GM19324 (cell line): ENCODE measurements at regions not wholly inside any gene's neighbourhood (a gene's known extent, or its start where the extent isn't known, plus 50 kb on each side); places are given as distances from the start of the nearest gene placed in this dataset.
"Not testable (repeated sequence)": the region's sequence is repeated elsewhere in the genome, so short reads cannot be mapped to it uniquely, and the experiment has no call there.

Source experiments
- ATAC-seq: cut with Tn5 transposase; IDR thresholded peaks from one replicate; pipeline ENCODE4 v1.9.1; 2021; ENCODE audit warnings: mild to moderate bottlenecking, moderate library complexity; ENCODE audit not compliant: unreplicated experiment, low FRiP score

DNA sequence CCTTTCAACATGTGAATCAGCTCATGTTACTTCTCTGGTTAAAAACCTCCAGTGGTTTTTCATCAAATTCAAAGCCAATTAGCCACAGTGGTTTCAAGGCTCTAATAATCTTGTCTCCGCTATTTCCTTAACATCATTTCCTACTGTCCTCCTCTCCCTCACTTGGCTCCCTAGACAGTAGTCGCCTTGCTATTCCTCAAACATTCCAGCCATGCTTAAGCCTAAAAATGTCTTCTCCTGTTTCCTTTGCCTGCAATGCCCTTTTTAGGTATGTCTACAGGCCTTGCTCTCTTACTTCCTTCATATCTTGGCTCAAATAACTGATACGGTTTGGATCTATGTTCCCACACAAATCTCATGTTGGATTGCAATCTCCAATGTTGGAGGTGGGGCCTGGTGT, 779.4 kb upstream of the LRRN3 start:
- ATAC-seq: no peak

DNA sequence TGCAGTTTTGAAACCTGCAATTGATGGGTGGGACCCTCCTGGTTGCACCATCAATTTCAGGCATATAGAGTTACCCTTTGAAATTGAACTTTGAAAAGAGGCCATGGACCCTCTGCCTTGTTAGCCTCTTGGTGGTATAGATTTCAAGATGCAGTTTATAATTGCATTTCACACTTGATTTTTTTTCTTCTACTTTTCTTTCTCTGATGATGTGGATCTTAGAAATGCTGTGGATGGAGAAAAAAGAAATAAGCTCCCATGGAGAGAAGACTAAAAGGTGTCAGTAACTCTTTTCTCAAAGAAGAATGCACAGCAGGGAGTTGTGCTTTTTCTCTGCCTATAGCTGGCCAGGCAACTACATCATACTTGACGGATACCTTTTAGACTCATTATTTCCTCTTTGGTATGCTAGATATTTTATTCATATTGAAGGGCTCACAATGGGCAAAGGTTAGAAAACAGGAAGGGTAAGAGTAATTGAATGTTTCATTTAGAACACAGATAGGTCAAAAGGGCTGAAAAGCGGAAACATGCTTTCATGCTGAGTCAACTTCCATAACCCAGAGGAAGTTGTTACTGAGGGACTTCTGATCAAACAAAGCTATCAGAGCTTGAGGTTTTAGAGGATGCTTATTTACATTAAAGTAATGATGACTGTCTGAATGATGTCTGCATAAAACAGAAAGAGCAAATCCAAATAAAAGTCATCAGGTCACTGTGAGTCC, 773.2 kb upstream of the LRRN3 start:
- ATAC-seq: no peak

DNA sequence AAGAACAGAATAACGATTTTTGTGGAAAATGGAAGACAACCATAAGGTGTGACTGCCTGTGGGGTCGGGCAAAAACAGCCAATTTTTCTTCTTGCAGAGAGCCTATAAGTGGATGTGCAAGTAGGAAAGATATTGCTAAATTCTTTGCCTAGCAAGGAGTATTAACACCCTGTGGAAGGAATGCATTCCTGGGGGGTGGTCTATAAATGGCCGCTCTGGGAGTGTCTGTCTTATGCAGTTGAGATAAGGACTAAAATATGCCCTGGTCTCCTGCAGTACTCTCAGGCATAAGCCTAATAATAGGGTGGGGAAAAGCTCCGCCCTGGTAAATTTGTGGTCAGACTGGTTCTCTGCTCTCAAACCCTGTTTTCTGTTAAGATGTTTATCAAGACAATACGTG, 770.6 kb upstream of the LRRN3 start:
- not testable (repeated sequence) for ATAC-seq

DNA sequence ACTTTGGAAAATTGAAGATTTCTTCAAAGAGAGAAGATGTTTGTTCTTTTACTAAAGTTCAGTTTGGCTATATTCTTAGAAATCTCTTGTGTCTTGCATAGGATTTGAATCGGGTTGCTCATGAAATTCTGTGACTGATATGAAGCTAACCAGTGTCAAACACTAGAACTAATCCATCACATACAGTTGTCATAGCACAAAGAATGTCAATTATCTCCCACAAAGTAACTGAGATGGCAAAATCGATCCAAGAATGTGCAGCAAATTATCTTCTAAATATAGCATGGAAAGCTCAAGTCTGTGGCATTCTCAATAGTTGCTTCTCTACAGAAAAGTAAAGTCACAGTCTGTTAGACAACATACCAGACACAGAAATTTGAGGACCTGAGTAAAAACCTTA, 768.1 kb upstream of the LRRN3 start:
- no peak for ATAC-seq

DNA sequence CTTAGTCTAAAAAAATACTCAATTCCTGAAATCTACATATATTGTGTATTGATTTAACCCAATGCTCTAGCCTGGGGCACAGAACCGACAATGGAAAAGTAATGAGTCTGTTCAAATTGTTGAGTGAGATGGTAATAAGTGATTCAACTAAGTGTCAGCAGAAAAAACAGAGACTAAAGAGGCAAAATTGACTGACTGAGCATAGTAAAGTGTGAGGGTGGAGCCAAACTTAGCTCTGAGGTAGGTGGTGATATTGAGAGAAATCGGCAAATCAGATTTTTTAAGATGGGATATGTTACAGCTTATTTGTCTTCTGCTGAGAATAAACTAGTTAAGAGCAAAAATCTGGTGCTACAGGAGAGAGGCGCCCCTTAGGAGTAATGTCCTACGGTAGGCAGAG, 764.0 kb upstream of the LRRN3 start:
- no peak for ATAC-seq

DNA sequence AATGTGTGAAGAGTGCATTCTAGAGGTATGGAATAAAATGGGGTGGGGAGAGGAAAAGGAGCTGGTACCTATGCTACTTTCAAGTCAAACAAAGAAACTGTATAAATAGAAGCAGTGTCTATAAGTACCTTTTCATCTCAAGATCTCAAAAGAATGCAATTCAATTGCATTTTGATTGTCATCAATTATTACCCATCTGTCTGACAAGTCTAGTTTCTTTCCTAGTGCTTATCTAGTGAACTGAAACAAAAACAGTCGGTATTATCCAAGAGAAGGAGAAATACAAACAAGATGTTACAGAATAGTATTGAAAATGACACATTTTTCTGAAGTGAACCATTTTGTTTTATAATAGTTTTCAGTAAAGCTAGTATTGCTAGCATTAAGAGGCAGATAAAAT, 754.5 kb upstream of the LRRN3 start:
- ATAC-seq: no peak

DNA sequence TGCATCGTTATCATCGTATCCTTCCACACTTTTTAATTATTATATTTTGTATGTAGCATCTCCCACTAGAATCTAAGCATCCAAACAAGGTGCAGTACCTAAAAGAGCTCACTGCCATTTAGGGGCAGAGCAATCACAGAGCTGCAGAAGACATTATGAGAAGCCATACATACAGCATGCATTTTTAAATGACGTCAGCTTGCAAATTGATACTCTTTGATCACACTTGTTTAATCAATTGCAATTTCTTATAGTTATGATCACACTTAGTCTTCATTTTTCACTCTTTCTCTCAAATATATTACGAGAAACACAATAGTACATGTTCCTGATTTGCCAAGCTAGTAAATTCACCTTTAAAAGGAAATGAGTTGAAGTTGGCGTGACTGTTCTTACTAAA, 753.3 kb upstream of the LRRN3 start:
- no peak for ATAC-seq

DNA sequence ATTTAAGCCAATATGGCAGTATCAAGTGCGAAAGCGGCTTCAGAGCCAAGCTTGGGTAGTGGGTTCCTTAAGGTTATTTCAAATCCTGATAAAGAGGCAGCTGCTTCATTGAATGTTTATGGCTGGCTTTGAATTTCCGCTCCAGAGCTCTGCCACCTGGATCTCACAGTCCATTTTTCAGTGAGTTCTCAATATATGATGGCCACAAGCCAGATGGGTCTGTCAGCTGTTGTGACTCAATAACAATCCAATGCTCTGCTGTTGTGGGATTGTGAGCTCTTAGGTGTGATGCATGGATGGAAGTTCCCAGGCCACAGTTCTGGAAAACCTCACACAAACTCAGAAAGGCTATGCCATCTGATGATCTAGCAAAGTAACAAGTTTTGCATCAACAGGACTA, 743.8 kb upstream of the LRRN3 start:
- ATAC-seq: no peak

DNA sequence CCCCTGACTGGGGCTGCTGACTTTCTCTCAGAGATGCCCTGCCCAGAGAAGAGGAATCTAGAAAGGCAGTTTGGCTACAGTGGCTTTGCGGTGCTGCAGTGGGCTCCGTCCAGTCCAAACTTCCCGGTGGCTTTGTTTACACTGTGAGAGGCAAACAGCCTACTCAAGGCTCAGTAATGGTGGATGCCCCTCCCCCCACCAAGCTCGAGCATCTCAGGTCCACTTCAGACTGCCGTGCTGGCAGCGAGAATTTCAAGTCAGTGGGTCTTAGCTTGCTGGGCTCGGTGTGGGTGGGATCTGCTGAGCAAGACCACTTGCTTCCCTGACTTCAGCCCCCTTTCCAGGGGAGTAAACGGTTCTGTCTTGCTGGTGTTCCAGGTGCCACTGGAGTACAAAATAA, 734.5 kb upstream of the LRRN3 start:
- no peak for ATAC-seq

DNA sequence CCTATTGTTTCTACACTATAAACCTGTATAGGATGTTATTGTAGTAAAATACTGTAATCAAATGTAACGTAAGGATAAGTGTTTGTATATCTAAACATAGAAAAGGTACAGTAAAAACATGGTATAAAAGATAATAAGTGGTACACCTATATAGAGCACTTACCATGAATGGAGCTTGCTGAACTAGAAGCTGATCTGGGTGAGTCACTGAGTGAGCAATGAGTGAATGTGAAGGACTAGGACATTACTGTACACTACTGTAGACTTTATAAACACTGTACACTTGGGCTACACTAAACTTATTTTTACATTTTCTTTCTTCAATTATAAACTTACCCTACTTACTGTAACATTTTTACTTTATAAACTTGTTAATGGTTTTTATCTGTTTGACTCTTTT, 732.9 kb upstream of the LRRN3 start:
- no peak for ATAC-seq

DNA sequence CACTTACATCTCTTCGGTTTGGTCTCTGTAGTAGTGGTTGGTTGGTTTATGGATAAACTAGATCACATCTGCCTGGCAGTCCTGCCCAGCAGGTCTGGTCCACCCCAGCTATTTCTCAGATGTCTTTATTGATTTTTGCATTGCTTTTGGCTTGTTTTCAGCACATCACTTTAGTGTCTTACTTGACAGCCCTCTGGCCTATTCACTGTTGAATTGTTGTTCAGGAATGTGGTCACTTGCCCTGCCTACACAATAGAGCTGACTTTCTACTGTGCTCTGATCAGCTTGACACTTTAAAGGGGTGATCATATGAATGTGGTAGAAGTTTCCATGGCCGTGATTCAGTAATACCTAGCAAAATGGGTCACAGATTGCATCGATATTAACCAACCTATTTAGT, 719.2 kb upstream of the LRRN3 start:
- ATAC-seq: no peak

DNA sequence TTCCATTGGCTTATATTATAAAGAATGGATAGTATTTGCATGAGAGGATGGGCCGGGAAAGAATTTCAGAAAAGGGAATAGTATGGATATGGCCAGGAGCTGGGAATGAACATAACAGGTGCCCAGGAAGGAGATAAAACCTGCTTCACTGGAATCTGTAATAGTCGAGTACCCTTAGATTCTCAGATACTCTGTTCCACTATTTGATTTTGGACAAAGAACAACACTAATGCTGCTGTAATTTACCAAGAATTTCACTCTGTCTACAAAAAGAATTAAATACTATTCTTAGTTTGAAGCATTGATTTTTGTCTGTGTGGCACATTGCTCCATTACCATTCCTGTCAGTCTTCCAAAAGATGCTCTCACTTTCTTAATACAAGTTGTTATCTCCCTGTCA, 718.2 kb upstream of the LRRN3 start:
- no peak for ATAC-seq

DNA sequence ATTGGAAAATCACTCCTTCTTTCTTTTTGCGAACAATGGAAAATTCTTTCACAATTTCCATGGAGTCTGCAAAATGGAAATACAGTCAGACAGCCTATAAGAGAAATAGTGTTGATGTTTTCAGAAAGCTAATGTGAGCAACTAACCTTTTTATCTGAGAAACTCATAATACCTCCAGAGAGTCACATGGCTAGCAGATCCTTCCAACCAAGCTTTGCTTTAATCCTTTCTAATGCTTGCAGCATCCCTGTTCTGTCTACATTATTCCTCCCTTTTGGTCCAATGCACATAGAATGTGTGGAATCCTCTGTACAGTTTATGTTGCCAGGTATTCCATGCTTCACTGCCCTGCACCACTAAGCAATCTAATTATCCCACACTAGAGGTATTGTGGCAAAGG, 717.5 kb upstream of the LRRN3 start:
- no peak for ATAC-seq

DNA sequence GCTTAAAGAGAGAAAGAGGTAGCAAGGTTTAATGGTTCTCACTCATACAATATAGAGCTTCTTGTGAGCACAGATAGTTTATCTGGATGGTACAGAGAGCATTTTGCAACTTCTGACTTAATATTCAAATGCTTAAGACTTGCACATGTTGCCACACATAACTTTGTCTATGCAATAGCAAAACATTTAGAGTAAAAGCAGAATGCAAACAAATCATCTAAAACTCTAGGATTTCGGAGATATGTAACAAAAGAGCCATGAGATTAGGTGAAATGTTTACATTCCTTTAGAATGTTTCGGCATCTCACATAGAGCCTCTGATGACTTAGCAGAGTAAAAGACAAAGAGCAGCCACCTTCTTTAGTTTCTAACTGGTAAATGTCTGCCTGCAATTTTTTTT, 717.1 kb upstream of the LRRN3 start:
- no peak for ATAC-seq

DNA sequence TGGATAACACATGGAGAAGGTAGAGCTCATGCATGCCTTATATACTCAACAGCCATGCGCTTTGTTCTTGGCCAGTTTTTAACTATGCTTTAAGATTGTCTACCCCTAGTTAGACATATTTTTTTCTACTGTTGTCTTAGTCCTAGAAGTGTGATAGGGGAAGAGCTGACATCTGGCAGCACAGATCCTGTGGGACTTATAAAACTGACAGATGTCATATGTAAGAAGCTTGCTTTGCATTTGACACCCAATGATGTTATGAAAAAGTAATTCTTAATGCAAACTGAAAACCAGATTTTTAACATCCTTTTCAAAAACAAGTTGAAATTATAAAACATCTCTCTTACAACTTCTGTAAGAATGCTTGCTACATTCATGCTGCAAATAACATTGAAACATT, 715.9 kb upstream of the LRRN3 start:
- no peak for ATAC-seq

DNA sequence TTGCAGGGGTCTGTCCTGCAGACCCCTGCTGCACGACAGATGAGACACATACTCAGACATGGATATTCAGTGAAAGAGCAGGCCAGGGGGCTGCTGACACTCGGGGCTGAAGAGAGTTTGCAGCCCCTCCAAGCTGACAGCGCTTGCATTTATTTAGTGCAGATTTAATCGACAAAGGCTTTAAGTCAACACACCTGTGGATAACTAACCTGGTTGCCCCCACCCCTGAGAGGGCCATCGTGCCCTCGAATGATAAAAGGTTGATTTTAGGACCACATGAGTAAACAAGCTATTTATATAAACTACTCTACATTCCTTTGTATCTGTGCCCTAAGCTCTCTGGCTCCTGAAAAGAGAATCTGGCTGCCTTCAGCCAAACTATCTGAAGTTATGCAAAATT, 708.2 kb upstream of the LRRN3 start:
- ATAC-seq: no peak

DNA sequence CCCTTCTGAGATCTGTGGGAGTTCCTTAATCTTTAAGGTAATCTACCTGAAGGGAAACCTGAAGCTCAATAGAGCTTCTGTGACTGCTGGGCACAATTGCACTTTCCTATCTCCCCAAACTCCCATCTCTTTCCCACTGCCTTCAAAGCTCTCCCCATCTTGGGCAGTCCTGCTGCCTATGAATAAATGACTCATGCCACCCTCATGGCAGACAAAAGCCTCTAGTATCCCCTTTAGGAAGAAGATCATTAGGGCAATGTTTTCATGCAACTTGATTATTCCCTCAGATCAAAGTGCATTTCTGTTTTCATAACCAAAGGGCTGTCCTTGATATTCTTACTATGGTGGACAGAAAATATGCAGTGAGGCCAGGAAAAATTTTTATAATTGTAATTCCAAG, 704.9 kb upstream of the LRRN3 start:
- ATAC-seq: no peak

DNA sequence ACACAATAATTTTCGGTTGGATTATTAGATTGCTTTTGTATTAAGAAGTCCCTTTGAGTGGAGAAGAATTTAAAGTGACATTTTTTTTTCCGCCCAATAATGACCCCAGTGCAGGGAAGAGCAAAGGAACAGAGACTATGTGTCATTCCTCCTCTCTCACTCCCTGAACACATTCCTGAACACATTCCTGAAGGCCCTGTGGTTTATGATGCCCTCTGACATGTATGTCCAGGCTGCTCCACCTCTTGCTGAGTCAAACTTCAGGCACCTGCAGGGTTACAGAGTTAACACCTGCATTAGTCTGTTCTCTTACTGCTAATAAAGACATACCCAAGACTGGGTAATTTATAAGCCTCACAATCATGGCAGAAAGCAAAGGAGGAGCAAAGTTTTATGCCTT, 704.0 kb upstream of the LRRN3 start:
- ATAC-seq: no peak

DNA sequence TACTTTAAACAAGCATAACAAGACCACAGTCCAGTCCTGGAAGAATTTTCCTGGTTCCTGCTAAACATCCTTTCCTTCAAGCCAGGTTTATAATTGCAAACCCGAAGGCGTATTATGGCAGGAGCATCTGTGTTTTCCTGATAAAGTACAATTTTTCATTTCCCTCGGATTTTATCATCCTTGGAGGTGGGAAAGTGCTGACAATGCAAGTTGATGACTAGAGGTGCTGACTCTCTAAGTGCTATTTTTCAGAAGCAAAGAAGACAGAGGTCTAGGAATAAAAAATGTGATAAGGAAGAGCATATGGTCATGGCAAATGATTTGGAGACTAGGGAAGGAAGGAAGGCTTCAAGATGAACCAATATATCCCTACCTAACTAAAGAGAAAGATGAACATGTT, 703.2 kb upstream of the LRRN3 start:
- ATAC-seq: no peak

DNA sequence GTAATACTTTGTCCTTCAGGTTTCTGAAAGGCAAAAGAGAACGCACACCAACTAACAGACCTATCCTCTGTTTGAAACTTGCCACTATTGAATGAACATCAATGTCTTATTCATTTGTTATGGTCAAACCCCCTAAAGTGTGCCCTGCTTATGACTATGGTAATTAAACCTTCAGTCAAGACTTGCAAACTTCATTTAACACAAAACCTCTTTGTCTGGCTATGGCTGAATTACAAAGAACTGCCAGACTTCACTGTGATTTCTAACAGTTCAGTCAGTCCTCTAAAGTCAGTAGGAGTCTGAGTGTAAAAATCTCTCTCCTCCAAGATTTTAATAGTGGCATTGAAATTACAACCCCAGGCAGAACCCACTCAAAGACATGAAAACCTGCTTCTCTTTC, 702.5 kb upstream of the LRRN3 start:
- no peak for ATAC-seq

DNA sequence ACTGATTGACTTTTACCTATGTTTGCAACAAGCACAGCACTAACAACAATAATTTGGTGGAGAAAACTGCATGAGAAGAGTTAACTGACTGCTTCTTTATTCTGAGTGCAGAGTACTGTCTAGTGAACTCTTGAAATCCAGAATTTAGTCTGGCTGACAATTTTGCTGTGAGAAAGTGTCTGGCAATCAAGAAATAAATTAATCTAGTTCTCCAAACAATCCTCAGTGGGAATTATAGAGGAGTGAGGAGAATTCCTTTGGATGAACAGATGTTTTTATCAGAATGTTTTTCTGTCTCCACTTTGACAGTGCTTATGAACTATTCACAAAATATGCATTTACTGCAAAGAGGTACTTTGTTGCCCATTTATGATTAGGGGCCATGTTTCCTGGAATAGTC, 694.9 kb upstream of the LRRN3 start:
- ATAC-seq: no peak

DNA sequence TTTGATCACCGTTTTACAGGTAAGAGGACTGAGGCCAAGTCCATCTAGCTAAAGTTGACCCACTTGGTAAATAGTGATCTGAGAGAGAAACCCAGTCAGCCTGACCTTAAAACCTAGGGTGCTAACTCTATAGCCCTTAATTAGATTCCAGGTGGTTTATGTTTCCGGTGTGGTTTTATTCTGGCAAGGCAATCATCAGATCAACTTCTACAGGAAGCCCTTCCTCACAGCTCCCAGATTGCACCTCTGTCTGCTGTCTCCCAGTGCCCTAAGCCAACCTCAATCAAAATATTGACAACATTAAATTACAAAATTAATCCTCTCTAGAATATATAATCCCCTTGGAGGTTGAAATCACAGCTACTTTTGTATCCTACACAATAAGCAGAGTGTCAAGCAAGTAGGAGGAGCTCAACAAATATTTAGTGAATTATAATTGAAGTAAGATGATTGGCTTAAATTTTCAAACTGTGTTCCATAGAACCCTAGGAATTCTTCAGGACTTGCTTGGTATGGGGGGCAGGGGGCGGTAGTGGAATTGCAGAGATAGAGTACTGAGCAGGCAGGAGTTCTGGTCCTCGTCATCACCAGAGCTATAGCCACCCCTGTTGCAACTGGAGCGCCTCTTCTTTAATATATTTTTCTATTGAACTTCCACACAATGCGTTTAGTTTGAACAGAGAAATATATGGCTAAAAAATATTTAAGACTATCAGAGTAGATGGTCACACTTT, 692.8 kb upstream of the LRRN3 start:
- no peak for ATAC-seq
